GM12873 (cell line): ENCODE measurements at regions not wholly inside any gene's neighbourhood (a gene's known extent, or its start where the extent isn't known, plus 50 kb on each side); places are given as distances from the start of the nearest gene placed in this dataset.

Experiments used
- TF ChIP-seq, protein P1 (sequence below): IDR thresholded peaks from 2 replicates; pipeline ENCODE4 v1.5.1; 2012; ENCODE audit warnings: low read depth, mild to moderate bottlenecking, moderate library complexity, low read length, control low read depth; ENCODE audit not compliant: insufficient read depth; ENCODE audit errors: missing control alignments

DNA sequence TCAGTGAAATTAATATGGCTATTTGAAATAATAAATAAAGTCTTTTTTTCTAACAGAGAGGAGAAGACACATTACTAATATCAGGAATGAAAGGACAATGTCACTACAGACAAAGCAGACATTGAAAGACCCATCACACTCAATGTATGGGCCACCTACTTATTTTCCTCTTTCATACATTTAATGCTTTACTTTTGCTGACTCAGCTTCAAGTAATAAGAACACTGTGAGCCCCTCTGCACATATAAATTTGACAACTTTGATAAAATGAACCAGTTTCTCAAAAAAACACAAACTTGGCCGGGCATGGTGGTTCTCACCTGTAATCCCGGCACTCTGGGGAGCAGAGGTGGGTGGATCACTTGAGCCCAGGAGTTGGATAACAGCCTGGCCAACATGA lies 664.2 kb upstream of the COBL start:
- TF ChIP-seq, protein P1, sequence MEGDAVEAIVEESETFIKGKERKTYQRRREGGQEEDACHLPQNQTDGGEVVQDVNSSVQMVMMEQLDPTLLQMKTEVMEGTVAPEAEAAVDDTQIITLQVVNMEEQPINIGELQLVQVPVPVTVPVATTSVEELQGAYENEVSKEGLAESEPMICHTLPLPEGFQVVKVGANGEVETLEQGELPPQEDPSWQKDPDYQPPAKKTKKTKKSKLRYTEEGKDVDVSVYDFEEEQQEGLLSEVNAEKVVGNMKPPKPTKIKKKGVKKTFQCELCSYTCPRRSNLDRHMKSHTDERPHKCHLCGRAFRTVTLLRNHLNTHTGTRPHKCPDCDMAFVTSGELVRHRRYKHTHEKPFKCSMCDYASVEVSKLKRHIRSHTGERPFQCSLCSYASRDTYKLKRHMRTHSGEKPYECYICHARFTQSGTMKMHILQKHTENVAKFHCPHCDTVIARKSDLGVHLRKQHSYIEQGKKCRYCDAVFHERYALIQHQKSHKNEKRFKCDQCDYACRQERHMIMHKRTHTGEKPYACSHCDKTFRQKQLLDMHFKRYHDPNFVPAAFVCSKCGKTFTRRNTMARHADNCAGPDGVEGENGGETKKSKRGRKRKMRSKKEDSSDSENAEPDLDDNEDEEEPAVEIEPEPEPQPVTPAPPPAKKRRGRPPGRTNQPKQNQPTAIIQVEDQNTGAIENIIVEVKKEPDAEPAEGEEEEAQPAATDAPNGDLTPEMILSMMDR = no peak

DNA sequence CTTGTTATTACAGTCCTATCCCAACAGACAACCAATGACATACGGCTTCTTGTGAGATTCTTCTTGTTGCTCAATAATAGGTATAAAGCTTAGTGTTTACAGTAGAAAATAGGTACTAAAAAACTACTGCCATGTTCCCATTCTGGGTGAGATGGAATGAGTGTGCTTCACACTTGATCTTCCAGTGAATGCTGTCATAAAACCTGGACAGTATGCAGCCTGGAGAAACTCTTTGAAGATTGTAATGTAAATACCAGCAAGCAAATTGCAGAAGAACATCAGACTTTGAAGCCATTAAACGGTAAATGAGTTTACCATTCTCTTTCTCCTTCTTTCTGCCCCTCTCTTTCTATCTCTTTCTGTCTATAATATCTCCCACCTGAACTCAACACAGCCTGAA lies 663.7 kb upstream of the COBL start:
- TF ChIP-seq, protein P1 = no peak

DNA sequence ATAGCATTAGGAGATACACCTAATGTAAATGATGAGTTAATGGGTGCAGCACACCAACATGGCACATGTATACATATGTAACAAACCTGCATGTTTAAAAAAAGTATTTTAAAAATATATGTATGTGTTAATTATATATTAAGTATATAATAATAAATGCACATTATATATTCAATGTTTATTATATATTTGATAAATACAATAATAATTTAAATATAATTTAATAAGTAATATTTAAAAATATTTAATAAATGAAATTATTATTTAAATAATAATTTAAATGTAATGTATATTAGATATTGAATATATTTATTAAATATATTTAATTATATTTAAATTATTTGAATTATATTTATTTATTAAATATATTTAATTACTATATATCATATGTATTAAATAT lies 661.3 kb upstream of the COBL start:
- TF ChIP-seq, protein P1 = no peak

DNA sequence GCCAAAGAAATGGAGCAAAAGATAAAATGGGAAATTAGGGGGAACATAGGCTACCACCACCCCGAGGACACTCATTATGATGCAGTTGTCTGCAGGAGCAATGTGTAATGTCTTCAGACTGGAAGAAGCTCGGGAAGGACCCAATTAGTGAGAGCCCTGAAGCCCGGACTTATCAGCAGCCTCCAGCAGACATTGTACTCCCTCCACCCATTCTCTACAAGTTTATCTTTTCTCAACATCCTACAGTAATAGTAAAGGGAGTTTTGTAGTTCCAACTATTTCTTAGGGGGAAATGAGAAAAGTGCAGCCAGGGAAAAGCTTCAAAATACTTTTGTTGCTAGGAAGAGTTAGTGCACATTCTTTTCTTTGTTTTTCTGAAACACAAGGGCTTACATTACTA lies 657.3 kb upstream of the COBL start:
- TF ChIP-seq, protein P1 = no peak

DNA sequence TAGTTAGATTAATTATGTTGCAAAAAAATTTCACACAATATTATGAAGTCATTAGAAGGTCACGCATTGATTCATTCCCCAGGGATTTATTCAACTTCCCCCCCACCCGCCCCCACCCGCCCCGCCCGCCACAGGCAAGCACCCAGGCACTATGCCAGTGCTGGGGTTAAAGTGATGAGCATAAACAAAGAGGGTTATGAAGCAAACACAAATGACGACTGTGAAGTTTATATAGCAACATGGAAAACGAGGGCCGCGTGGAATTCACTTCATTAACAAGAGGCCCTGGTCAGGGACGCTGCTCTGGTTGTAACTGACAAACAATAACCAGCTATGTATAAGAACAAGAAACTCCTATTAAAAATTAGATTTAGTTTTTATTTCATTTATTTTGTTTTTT lies 656.5 kb upstream of the COBL start:
- TF ChIP-seq, protein P1 = no peak

DNA sequence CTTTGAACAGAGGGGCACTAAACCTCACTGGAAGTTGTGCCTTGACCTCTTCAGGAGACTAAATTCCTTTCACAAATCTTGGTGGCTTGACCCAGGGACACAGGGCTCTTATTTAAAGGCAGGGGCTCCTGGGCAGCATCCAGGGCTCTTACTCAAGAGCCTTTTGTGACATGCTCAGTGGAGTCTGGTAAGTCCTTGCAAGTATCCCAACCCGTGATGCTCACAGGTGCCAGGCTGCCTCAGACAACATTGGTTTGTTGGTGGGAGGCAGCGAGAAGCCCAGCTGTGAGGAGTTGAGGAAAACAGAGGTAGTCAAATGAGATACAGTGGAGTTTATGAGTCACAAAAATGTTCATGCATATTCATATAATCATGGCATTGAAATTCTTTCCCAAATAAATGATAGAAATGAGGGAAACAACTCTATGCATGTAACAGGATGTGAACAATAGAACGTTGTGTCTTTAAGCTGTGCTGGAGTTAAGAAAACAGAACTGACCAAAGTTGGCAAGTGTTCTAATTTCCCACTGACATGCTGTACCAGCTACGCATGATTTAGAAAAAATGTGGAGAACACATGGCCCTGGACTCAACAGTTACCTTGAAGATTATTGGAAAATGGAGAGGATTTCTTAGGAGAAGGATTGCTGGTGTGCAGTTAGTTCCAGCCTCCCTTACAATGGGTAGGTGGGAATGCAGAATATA lies 654.5 kb upstream of the COBL start:
- TF ChIP-seq, protein P1 = no peak

DNA sequence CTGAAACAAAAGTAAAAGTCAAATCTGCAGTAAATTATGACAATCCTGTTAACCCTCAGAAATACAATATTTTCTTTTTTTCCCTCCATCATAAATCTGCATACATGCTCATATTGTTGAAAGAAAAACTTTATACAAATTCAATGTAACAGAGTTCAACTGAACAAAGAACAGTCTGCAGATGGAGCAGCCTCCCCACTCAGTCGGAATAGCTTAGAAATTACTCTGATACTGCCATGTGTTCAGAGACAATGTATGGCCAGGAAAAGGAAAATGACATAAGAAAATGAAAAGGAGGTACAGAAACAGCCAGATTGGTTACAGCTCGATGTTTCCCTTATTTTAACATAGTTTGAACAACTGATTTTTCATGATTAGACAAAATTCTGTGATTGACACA lies 651.9 kb upstream of the COBL start:
- TF ChIP-seq, protein P1 = no peak

DNA sequence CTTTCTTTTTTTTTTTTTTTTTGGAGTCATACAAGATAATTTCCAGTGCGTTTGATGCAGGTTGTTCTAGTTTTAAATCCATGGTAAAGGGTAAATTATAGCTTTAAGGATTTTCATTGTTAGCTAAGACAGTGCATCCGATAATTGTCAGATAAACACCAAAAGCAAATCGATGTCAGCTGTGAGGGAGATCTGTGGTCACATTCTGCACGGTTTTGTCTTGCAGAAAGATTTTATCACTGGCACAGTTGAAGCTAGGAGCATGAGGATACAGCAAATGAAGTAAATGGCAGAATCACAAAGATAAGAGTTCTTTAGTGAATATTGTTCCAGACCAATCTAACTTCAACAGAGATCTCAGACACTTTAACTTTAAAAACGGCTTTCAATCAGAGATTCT lies 648.8 kb upstream of the COBL start:
- TF ChIP-seq, protein P1 = no peak
